Osteoblast (primary cell): ENCODE measurements at regions not wholly inside any gene's neighbourhood (a gene's known extent, or its start where the extent isn't known, plus 50 kb on each side); places are given as distances from the start of the nearest gene placed in this dataset.

Experiments used
- DNase-seq: peaks from one replicate; pipeline ENCODE4 v3.0.0; 2011; ENCODE audit warnings: low spot score, mixed read lengths; ENCODE audit not compliant: insufficient read length; ENCODE audit errors: missing footprints
- H2AFZ ChIP-seq: 2 replicates; pipeline ENCODE4 v1.6.0; 2011; ENCODE audit warnings: mild to moderate bottlenecking, low read length
- H3K27ac ChIP-seq: 2 replicates; pipeline ENCODE4 v1.5.1; 2011; ENCODE audit warnings: mild to moderate bottlenecking, low read depth, low read length, moderate library complexity
- H3K27me3 ChIP-seq: 2 replicates; pipeline ENCODE4 v1.6.0; 2012; ENCODE audit warnings: mild to moderate bottlenecking, control low read depth, inconsistent platforms, low read length, moderate library complexity; ENCODE audit not compliant: insufficient read depth
- H3K36me3 ChIP-seq: 2 replicates; pipeline ENCODE4 v1.5.1; 2011; ENCODE audit warnings: mild to moderate bottlenecking, low read length, control low read depth, moderate library complexity; ENCODE audit not compliant: insufficient read depth
- H3K4me1 ChIP-seq: 2 replicates; pipeline ENCODE4 v1.5.1; 2011; ENCODE audit warnings: mild to moderate bottlenecking, low read length, control low read depth, moderate library complexity; ENCODE audit not compliant: insufficient read depth
- H3K4me2 ChIP-seq: 2 replicates; pipeline ENCODE4 v1.6.0; 2011; ENCODE audit warnings: mild to moderate bottlenecking, low read length; ENCODE audit not compliant: insufficient read depth
- H3K4me3 ChIP-seq: fragments of 200-600 bp; sonication (generic); 3 replicates; pipeline ENCODE4 v1.5.1; 2012; ENCODE audit warnings: mild to moderate bottlenecking, low read length, inconsistent platforms; ENCODE audit not compliant: insufficient read depth
- H3K79me2 ChIP-seq: 2 replicates; pipeline ENCODE4 v1.6.0; 2012; ENCODE audit warnings: mild to moderate bottlenecking, low read length, control low read depth, inconsistent platforms; ENCODE audit not compliant: insufficient read depth
- H3K9me3 ChIP-seq: 2 replicates; pipeline ENCODE4 v1.5.1; 2011; ENCODE audit warnings: low read depth, low read length, control low read depth
- H4K20me1 ChIP-seq: 2 replicates; pipeline ENCODE4 v1.6.0; 2012; ENCODE audit warnings: mild to moderate bottlenecking, low read length, control low read depth; ENCODE audit not compliant: insufficient read depth
- TF ChIP-seq, protein P1 (sequence below): IDR thresholded peaks from 2 replicates; pipeline ENCODE4 v1.5.1; 2011; ENCODE audit warnings: mild to moderate bottlenecking, low read depth, low read length, moderate library complexity; ENCODE audit errors: extremely low read depth

DNA sequence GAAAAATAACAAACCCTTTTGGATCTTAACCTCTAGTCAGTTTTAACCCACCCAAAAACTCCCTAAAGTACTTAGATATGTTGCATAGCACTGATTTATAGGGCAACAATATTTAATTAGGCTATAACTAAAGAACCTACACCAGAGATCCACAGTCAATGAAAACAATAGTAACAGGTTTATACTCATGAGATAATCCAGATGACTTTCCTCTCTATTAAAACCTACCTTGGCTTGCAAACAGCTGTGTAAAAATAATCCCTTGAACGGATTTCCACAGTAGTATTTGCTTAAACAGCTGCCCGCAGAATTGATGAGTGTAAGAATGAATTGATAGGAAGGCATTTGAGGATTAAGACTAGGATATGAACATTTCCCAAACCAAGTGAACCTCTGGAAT is 104.3 kb upstream of the PTPRR start:
- no peaks in the 10 kb centered on the region for H3K27me3 ChIP-seq
- DNase-seq, result no peak
- TF ChIP-seq, protein P1, sequence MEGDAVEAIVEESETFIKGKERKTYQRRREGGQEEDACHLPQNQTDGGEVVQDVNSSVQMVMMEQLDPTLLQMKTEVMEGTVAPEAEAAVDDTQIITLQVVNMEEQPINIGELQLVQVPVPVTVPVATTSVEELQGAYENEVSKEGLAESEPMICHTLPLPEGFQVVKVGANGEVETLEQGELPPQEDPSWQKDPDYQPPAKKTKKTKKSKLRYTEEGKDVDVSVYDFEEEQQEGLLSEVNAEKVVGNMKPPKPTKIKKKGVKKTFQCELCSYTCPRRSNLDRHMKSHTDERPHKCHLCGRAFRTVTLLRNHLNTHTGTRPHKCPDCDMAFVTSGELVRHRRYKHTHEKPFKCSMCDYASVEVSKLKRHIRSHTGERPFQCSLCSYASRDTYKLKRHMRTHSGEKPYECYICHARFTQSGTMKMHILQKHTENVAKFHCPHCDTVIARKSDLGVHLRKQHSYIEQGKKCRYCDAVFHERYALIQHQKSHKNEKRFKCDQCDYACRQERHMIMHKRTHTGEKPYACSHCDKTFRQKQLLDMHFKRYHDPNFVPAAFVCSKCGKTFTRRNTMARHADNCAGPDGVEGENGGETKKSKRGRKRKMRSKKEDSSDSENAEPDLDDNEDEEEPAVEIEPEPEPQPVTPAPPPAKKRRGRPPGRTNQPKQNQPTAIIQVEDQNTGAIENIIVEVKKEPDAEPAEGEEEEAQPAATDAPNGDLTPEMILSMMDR, result no peak

DNA sequence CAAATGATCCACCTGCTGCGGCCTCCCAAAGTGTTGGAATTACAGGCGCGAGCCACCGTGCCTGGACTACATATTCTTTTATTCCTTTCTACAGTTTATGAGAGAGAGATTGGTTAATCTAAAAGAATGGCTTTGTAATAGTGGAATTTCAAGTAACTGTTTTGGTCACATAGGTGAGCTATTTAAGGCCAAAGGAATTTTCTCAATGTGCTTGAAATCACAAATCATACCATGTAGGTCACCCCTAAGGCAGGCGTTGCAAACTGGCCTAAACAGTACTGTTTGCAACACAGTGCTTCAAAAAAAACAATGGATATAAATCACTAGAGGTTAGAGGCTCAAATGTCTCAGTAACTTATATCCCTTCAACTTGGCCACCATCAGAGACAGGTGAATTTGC is 103.7 kb upstream of the PTPRR start:
- no peaks in the 10 kb centered on the region for H3K79me2 ChIP-seq
- H3K27me3 ChIP-seq, result no peaks in the 10 kb centered on the region
- DNase-seq, result no peak
- no peak overlapping the region for H3K4me3 ChIP-seq
- no peaks in the 10 kb centered on the region for H3K4me1 ChIP-seq
- H3K9me3 ChIP-seq, result no peaks in the 10 kb centered on the region
- TF ChIP-seq, protein P1, result no peak
- no peak overlapping the region for H2AFZ ChIP-seq
- H3K4me2 ChIP-seq, result no peak overlapping the region
- no peaks in the 10 kb centered on the region for H4K20me1 ChIP-seq
- H3K36me3 ChIP-seq, result no peaks in the 10 kb centered on the region
- no peak overlapping the region for H3K27ac ChIP-seq

More for the DNA sequence above, 104.3 kb upstream of the PTPRR start:
- Histone ChIP-seq H2AFZ (no peak overlapping the region), H3K36me3 (no peaks in the 10 kb centered on the region), H3K27ac (no peak overlapping the region), H3K9me3 (no peaks in the 10 kb centered on the region), H3K4me1 (no peaks in the 10 kb centered on the region), H4K20me1 (no peaks in the 10 kb centered on the region), H3K4me2 (no peak overlapping the region), H3K79me2 (no peaks in the 10 kb centered on the region), H3K4me3 (no peak overlapping the region)

DNA sequence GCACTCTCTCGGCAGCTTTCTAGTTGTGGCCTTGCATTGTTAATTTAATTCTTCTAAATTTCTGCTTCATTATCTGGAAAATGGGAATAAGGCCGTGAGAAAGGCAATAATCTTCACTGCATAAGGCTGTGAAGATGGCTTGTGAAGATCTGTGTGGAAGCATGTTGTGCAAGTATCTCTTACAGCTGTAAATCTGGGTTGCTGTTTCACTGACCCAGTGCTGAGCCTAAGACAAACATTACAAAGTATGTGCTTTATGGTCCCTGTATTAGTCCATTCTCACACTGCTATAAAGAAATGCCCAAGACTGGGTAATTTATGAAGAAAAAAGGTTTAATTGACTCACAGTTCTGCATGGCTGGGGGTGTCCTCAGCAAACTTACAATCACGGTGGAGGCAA is 101.0 kb upstream of the PTPRR start:
- no peaks in the 10 kb centered on the region for H3K4me1 ChIP-seq
- H3K79me2 ChIP-seq, result no peaks in the 10 kb centered on the region
- no peaks in the 10 kb centered on the region for H4K20me1 ChIP-seq
- no peak overlapping the region for H2AFZ ChIP-seq
- DNase-seq, result no peak
- no peak overlapping the region for H3K27ac ChIP-seq
- no peak overlapping the region for H3K4me3 ChIP-seq
- peaks cover 4% of the 10 kb centered on the region for H3K27me3 ChIP-seq
- no peaks in the 10 kb centered on the region for H3K36me3 ChIP-seq
- no peaks in the 10 kb centered on the region for H3K9me3 ChIP-seq
- H3K4me2 ChIP-seq, result no peak overlapping the region
- TF ChIP-seq, protein P1, result no peak

DNA sequence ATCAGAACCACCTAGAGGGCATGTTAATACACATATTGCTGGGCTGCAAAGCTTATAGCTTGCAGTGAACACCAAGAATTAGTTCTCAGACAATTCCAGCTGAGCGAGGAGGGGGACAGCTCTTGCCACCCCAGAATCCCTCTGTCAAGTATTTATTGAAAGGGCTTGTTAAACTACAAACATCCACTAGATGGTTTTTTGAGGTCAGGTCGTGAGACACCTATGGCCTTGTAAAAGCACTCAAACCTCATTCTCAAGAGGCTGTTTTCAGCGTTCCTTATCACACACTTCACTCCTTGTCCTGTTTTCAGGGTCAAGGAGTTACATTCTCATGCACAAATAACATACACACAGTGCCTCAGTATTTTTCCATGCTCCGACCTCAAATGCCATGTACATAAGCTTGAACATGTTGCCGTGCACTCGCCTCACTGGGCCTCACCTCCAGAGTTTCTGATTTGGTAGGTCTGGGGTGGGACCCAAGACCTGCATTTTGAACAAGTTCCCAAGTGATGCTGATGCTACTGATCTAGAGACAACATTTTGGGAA is 98.8 kb upstream of the PTPRR start:
- Histone ChIP-seq H3K27me3 (peaks cover 4% of the 10 kb centered on the region), H4K20me1 (no peaks in the 10 kb centered on the region), H2AFZ (no peak overlapping the region), H3K27ac (no peak overlapping the region), H3K4me2 (no peak overlapping the region), H3K4me1 (no peaks in the 10 kb centered on the region), H3K36me3 (no peaks in the 10 kb centered on the region), H3K4me3 (no peak overlapping the region), H3K9me3 (no peaks in the 10 kb centered on the region), H3K79me2 (no peaks in the 10 kb centered on the region)
- TF ChIP-seq, protein P1, result no peak
- no peak for DNase-seq
